Upper lobe of left lung (tissue), 6 donors: ENCODE measurements at regions not wholly inside any gene's neighbourhood (a gene's known extent, or its start where the extent isn't known, plus 50 kb on each side); places are given as distances from the start of the nearest gene placed in this dataset.

Source experiments
- ATAC-seq, 2 donors: fragments of 200-7000 bp; cut with Tn5 transposase; one replicate each; pipeline ENCODE4 v1.9.1; 2022; ENCODE audit warnings: mild to moderate bottlenecking in 2 of 2, moderate library complexity in 2 of 2; ENCODE audit not compliant: low FRiP score in 2 of 2
- DNase-seq, 2 donors: peaks; one replicate each; pipeline ENCODE4 v3.0.0-alpha.2; 2019 to 2020
- H3K27ac ChIP-seq, 4 donors: fragments of 200-600 bp; sonication (generic); one replicate each; pipeline ENCODE4 v1.5.1; 2016 to 2019
- H3K27me3 ChIP-seq, 4 donors: fragments of 200-600 bp; sonication (generic); one replicate each; pipeline ENCODE4 v1.5.1; 2017 to 2019
- H3K36me3 ChIP-seq, 4 donors: fragments of 200-600 bp; sonication (generic); one replicate each; pipeline ENCODE4 v1.5.1; 2016 to 2019
- H3K4me1 ChIP-seq, 4 donors: fragments of 200-600 bp; sonication (generic); one replicate each; pipeline ENCODE4 v1.5.1; 2018 to 2019
- H3K4me3 ChIP-seq, 4 donors: fragments of 200-600 bp; sonication (generic); one replicate each; pipeline ENCODE4 v1.5.1; 2017 to 2019; ENCODE audit warnings: mild to moderate bottlenecking in 2 of 4, moderate library complexity in 1 of 4
- H3K9me3 ChIP-seq, 4 donors: fragments of 200-600 bp; sonication (generic); one replicate each; pipeline ENCODE4 v1.5.1; 2018 to 2019
- CTCF ChIP-seq, 6 experiments: fragments of 450-650 bp in 4 of 6; fragments of 200-600 bp in 2 of 6; sonication (generic) in 2 of 6; IDR thresholded peaks; one replicate each; pipeline ENCODE4 v1.5.1; 2016 to 2019; ENCODE audit warnings: antibody characterized with exemption in 6 of 6
- EP300 ChIP-seq, 4 donors: sonication (generic); formaldehyde crosslinking; IDR thresholded peaks; one replicate each; pipeline ENCODE4 v1.5.1; 2017; ENCODE audit warnings: antibody characterized with exemption in 4 of 4, control low read depth in 2 of 4
- POLR2A ChIP-seq, 4 donors: fragments of 450-650 bp; IDR thresholded peaks; one replicate each; pipeline ENCODE4 v1.5.1; 2016 to 2017; ENCODE audit warnings: antibody characterized with exemption in 4 of 4, mild to moderate bottlenecking in 2 of 4
- POLR2AphosphoS5 ChIP-seq, 2 donors: sonication (generic); formaldehyde crosslinking; IDR thresholded peaks; one replicate each; pipeline ENCODE4 v1.5.1; 2017; ENCODE audit warnings: antibody characterized with exemption in 2 of 2
- WGBS, 2 donors: methylation state at CpG; one replicate each; pipeline ENCODE4 v1.1.5; 2017 to 2018; 5-methylcytosine and 5-hydroxymethylcytosine counted together
- donor health status: DM: no; HTN: no; CAD: no; lungs with moderate emphysema.
- donor health status: DM: no; HTN: yes; CAD: no; lungs with severe emphysema.

- Histone ChIP-seq H3K9me3 (peaks cover 0 to 3% (median 0%) of the 10 kb centered on the region in 4 donors), H3K27ac (no peak overlapping the region), H3K27me3 (no peaks in the 10 kb centered on the region), H3K36me3 (no peaks in the 10 kb centered on the region), H3K4me1 (no peaks in the 10 kb centered on the region), H3K4me3 (no peak overlapping the region)
- DNase-seq (no peak), ATAC-seq (no peak)
- no peak for TF ChIP-seq POLR2AphosphoS5 (IDR thresholded peaks at IDR 0.05)
- TF ChIP-seq POLR2A (IDR thresholded peaks at IDR 0.05) = no peak
- no peak for TF ChIP-seq CTCF (IDR thresholded peaks at IDR 0.05)
- TF ChIP-seq EP300 (IDR thresholded peaks at IDR 0.05) = no peak
These were observed 314.7 kb downstream of the DSC3 start for GRCh38 chr18:30727849-30728248.

GRCh38 chr18:30713299-30713698 is 329.2 kb downstream of the DSC3 start:
- WGBS, 2 donors = 46 to 60% methylated on average over 2 of the region's 2 CpGs
- no peaks in the 10 kb centered on the region for H3K27me3 ChIP-seq
- no peak for ATAC-seq
- no peak for TF ChIP-seq POLR2A (IDR thresholded peaks at IDR 0.05)
- TF ChIP-seq CTCF (IDR thresholded peaks at IDR 0.05) = no peak
- no peak for TF ChIP-seq POLR2AphosphoS5 (IDR thresholded peaks at IDR 0.05)
- H3K27ac ChIP-seq = no peak overlapping the region
- no peak overlapping the region for H3K4me3 ChIP-seq
- no peak for DNase-seq
- no peaks in the 10 kb centered on the region for H3K36me3 ChIP-seq
- no peaks in the 10 kb centered on the region for H3K4me1 ChIP-seq
- no peaks in the 10 kb centered on the region for H3K9me3 ChIP-seq

GRCh38 chr18:30712383-30712782 is 330.2 kb downstream of the DSC3 start:
- Histone ChIP-seq H3K27me3 (no peaks in the 10 kb centered on the region), H3K36me3 (no peaks in the 10 kb centered on the region), H3K27ac (no peak overlapping the region), H3K4me3 (no peak overlapping the region), H3K4me1 (no peaks in the 10 kb centered on the region), H3K9me3 (no peaks in the 10 kb centered on the region)
- DNase-seq (no peak), ATAC-seq (no peak)
- WGBS, 2 donors = 52 to 55% methylated on average over 3 of the region's 3 CpGs
- TF ChIP-seq CTCF (IDR thresholded peaks at IDR 0.05) (no peak), POLR2A (IDR thresholded peaks at IDR 0.05) (no peak), EP300 (IDR thresholded peaks at IDR 0.05) (no peak), POLR2AphosphoS5 (IDR thresholded peaks at IDR 0.05) (no peak)

- no peak for DNase-seq
These were observed 332.9 kb downstream of the DSC3 start for GRCh38 chr18:30709595-30709994.

More at GRCh38 chr18:30709595-30709994, 332.9 kb downstream of the DSC3 start:
- H3K36me3 ChIP-seq = no peaks in the 10 kb centered on the region
- H3K4me1 ChIP-seq = no peaks in the 10 kb centered on the region
- ATAC-seq = no peak
- no peak for TF ChIP-seq CTCF (IDR thresholded peaks at IDR 0.05)
- TF ChIP-seq POLR2AphosphoS5 (IDR thresholded peaks at IDR 0.05) = no peak
- TF ChIP-seq EP300 (IDR thresholded peaks at IDR 0.05) = no peak
- no peak for TF ChIP-seq POLR2A (IDR thresholded peaks at IDR 0.05)
- no peak overlapping the region for H3K27ac ChIP-seq
- H3K4me3 ChIP-seq = no peak overlapping the region
- H3K9me3 ChIP-seq = no peaks in the 10 kb centered on the region
- 24 to 63% methylated on average over 1 of the region's 1 CpG for WGBS, 2 donors
- no peaks in the 10 kb centered on the region for H3K27me3 ChIP-seq
